ENCODE measurements at regions not wholly inside any gene's neighbourhood (a gene's known extent, or its start where the extent isn't known, plus 50 kb on each side); places are given as distances from the start of the nearest gene placed in this dataset.

- no peak overlapping the region for H3K4me3 ChIP-seq (replicated peaks; ENCODE audit: low read depth, low read length)
- DNase-seq (ENCODE audit: extremely low read depth, insufficient read length): no peak
- H3K36me3 ChIP-seq (ENCODE audit: control insufficient read depth, insufficient read depth, low read length): no peaks in the 10 kb centered on the region
- no peaks in the 10 kb centered on the region; the same call in 1 of the 2 replicates for H3K27me3 ChIP-seq (replicated peaks; ENCODE audit: control insufficient read depth, insufficient read depth, low read length)
- no peak for TF ChIP-seq CTCF (IDR thresholded peaks at IDR 0.05; ENCODE audit: insufficient read depth, low read length, poor library complexity, severe bottlenecking)
Observed at GRCh38 chr11:70028147-70028855, 49.8 kb upstream of the ANO1 start.
